Lower lobe of right lung (tissue), 2 donors: ENCODE measurements at regions not wholly inside any gene's neighbourhood (a gene's known extent, or its start where the extent isn't known, plus 50 kb on each side); places are given as distances from the start of the nearest gene placed in this dataset.

ENCODE experiments used
- ATAC-seq, 2 donors: fragments of 200-7000 bp; cut with Tn5 transposase; one replicate each; pipeline ENCODE4 v1.9.1; 2020 to 2022; ENCODE audit warnings: mild to moderate bottlenecking in 2 of 2, moderate library complexity in 2 of 2
- DNase-seq: peaks from one replicate; pipeline ENCODE4 v3.0.0-alpha.2; 2020
- H3K27ac ChIP-seq: fragments of 200-600 bp; one replicate; pipeline ENCODE4 v1.8.0; 2022
- H3K27me3 ChIP-seq: fragments of 200-600 bp; one replicate; pipeline ENCODE4 v1.8.0; 2022; ENCODE audit warnings: low read depth
- H3K36me3 ChIP-seq: fragments of 200-600 bp; one replicate; pipeline ENCODE4 v1.8.0; 2022; ENCODE audit warnings: mild to moderate bottlenecking
- H3K4me1 ChIP-seq: fragments of 200-600 bp; one replicate; pipeline ENCODE4 v1.8.0; 2022
- H3K4me3 ChIP-seq: fragments of 200-600 bp; one replicate; pipeline ENCODE4 v1.8.0; 2022; ENCODE audit warnings: mild to moderate bottlenecking
- H3K9me3 ChIP-seq: fragments of 200-600 bp; one replicate; pipeline ENCODE4 v1.8.0; 2022
- intact Hi-C: fragments of 100-400 bp; cut with DNase I; formaldehyde crosslinking; loops from one replicate; pipeline ENCODE4 v1.11.0; 2022
- TF ChIP-seq, protein P1 (sequence below): fragments of 200-600 bp; IDR thresholded peaks from one replicate; pipeline ENCODE4 v1.8.0; 2022; ENCODE audit warnings: antibody characterized with exemption, mild to moderate bottlenecking
- donor health status: DM: no; HTN: yes; CAD: no; lungs with severe emphysema.

- Histone ChIP-seq H3K4me3 (no peak overlapping the region), H3K27me3 (no peaks in the 10 kb centered on the region), H3K27ac (no peak overlapping the region), H3K9me3 (no peaks in the 10 kb centered on the region), H3K36me3 (no peaks in the 10 kb centered on the region), H3K4me1 (no peaks in the 10 kb centered on the region)
- no peak for DNase-seq
- intact Hi-C loops: no loop called here
- no peak for ATAC-seq
- TF ChIP-seq, protein P1, sequence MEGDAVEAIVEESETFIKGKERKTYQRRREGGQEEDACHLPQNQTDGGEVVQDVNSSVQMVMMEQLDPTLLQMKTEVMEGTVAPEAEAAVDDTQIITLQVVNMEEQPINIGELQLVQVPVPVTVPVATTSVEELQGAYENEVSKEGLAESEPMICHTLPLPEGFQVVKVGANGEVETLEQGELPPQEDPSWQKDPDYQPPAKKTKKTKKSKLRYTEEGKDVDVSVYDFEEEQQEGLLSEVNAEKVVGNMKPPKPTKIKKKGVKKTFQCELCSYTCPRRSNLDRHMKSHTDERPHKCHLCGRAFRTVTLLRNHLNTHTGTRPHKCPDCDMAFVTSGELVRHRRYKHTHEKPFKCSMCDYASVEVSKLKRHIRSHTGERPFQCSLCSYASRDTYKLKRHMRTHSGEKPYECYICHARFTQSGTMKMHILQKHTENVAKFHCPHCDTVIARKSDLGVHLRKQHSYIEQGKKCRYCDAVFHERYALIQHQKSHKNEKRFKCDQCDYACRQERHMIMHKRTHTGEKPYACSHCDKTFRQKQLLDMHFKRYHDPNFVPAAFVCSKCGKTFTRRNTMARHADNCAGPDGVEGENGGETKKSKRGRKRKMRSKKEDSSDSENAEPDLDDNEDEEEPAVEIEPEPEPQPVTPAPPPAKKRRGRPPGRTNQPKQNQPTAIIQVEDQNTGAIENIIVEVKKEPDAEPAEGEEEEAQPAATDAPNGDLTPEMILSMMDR: no peak
These were observed 292.6 kb upstream of the NT5E start for GRCh38 chr6:85157311-85157710.

GRCh38 chr6:85143676-85144075 lies 306.2 kb upstream of the NT5E start:
- Histone ChIP-seq H3K4me1 (no peaks in the 10 kb centered on the region), H3K36me3 (no peaks in the 10 kb centered on the region), H3K9me3 (no peaks in the 10 kb centered on the region), H3K4me3 (no peak overlapping the region), H3K27me3 (no peaks in the 10 kb centered on the region), H3K27ac (no peak overlapping the region)
- TF ChIP-seq, protein P1: no peak
- intact Hi-C loops: no loop called here
- DNase-seq (no peak), ATAC-seq (no peak)

GRCh38 chr6:85137865-85138264 lies 312.0 kb upstream of the NT5E start:
- Histone ChIP-seq H3K4me1 (no peaks in the 10 kb centered on the region), H3K4me3 (no peak overlapping the region), H3K9me3 (no peaks in the 10 kb centered on the region), H3K27me3 (no peaks in the 10 kb centered on the region), H3K27ac (no peak overlapping the region), H3K36me3 (no peaks in the 10 kb centered on the region)
- TF ChIP-seq, protein P1: no peak
- ATAC-seq: no peak
- DNase-seq: no peak
- intact Hi-C loops: no loop called here

DNA sequence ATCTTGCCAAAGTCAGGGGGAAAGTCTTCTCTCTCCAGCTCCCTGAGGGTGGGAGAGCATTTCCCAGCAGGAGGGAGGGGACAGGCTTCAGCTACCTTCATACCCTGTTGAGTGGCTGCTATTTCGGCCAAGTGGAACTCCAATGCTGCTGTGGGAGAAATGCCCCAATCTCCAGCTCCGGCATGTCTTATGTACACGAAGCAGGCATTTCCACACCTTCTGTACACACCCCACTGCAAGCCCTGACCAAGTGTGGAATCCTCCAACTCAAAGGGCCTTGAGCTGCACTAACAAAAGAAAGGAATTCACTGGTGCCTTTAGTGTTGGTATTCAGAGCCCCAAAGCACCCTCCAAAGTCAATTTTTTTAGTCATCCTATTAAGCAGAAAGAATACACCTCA lies 313.6 kb upstream of the NT5E start:
- H3K36me3 ChIP-seq: no peaks in the 10 kb centered on the region
- no peak overlapping the region for H3K27ac ChIP-seq
- H3K9me3 ChIP-seq: no peaks in the 10 kb centered on the region
- DNase-seq (peak; percentile 48), ATAC-seq (peak; percentile 88 to 92)
- intact Hi-C loops: no loop called here
- no peaks in the 10 kb centered on the region for H3K4me1 ChIP-seq
- no peak overlapping the region for H3K4me3 ChIP-seq
- TF ChIP-seq, protein P1: no peak
- H3K27me3 ChIP-seq: no peaks in the 10 kb centered on the region

GRCh38 chr6:85135376-85136094 lies 314.3 kb upstream of the NT5E start:
- intact Hi-C loops: no loop called here
- no peak for ATAC-seq
- TF ChIP-seq, protein P1: no peak
- no peaks in the 10 kb centered on the region for H3K4me1 ChIP-seq
- H3K36me3 ChIP-seq: no peaks in the 10 kb centered on the region
- DNase-seq: no peak
- H3K4me3 ChIP-seq: no peak overlapping the region
- no peaks in the 10 kb centered on the region for H3K27me3 ChIP-seq
- H3K27ac ChIP-seq: no peak overlapping the region
- no peaks in the 10 kb centered on the region for H3K9me3 ChIP-seq
